NCI-H1092 treated with DMSO at 0.1 percent for 48 hours (cell line): ENCODE measurements at regions not wholly inside any gene's neighbourhood (a gene's known extent, or its start where the extent isn't known, plus 50 kb on each side); places are given as distances from the start of the nearest gene placed in this dataset.

Experiments used
- DNase-seq: peaks from one replicate; lab custom pipeline; 2025; lab: John Stamatoyannopoulos, UW

- DNase-seq = no peak
Measured at GRCh38 chr18:32621034-32621433, 150.4 kb upstream of the GAREM1 start.

GRCh38 chr18:32618546-32618945 is 147.9 kb upstream of the GAREM1 start:
- DNase-seq = no peak

- no peak for DNase-seq
Measured at GRCh38 chr18:32613821-32614220, 143.1 kb upstream of the GAREM1 start.

GRCh38 chr18:32612651-32613050 is 142.0 kb upstream of the GAREM1 start:
- DNase-seq = peak; percentile 96

- DNase-seq = no peak
Measured at GRCh38 chr18:32610176-32610575, 139.5 kb upstream of the GAREM1 start.

GRCh38 chr18:32607816-32608215 is 137.1 kb upstream of the GAREM1 start:
- DNase-seq = no peak

GRCh38 chr18:32598144-32598543 is 127.5 kb upstream of the GAREM1 start:
- no peak for DNase-seq

- DNase-seq = no peak
Measured at GRCh38 chr18:32596501-32596900, 125.8 kb upstream of the GAREM1 start.

GRCh38 chr18:32595832-32596231 is 125.2 kb upstream of the GAREM1 start:
- no peak for DNase-seq

GRCh38 chr18:32588191-32588590 is 117.5 kb upstream of the GAREM1 start:
- DNase-seq = no peak

GRCh38 chr18:32583431-32583830 is 112.7 kb upstream of the GAREM1 start:
- no peak for DNase-seq

- DNase-seq = no peak
Measured at GRCh38 chr18:32582455-32582854, 111.8 kb upstream of the GAREM1 start.

GRCh38 chr18:32577561-32577960 is 106.9 kb upstream of the GAREM1 start:
- no peak for DNase-seq

- peak; percentile 27 for DNase-seq
Measured at GRCh38 chr18:32576296-32576916, 105.7 kb upstream of the GAREM1 start.

- no peak for DNase-seq
Measured at GRCh38 chr18:32566960-32567359, 96.3 kb upstream of the GAREM1 start.

- DNase-seq = no peak
Measured at GRCh38 chr18:32553640-32554365, 83.1 kb upstream of the GAREM1 start.

GRCh38 chr18:32553174-32553573 is 82.5 kb upstream of the GAREM1 start:
- DNase-seq = no peak

- DNase-seq = peak; percentile 91
Measured at GRCh38 chr18:32552421-32553030, 81.8 kb upstream of the GAREM1 start.

GRCh38 chr18:32550963-32551362 is 80.3 kb upstream of the GAREM1 start:
- DNase-seq = no peak

GRCh38 chr18:32549248-32550110 is 78.8 kb upstream of the GAREM1 start:
- peak; percentile 92 for DNase-seq

GRCh38 chr18:32548688-32549087 is 78.0 kb upstream of the GAREM1 start:
- DNase-seq = peak; percentile 96

- DNase-seq = no peak
Measured at GRCh38 chr18:32545631-32546030, 74.9 kb upstream of the GAREM1 start.
